Neural cell (in vitro differentiated cells): ENCODE measurements at regions not wholly inside any gene's neighbourhood (a gene's known extent, or its start where the extent isn't known, plus 50 kb on each side); places are given as distances from the start of the nearest gene placed in this dataset.
"Not testable (repeated sequence)": the region's sequence is repeated elsewhere in the genome, so short reads cannot be mapped to it uniquely, and the experiment has no call there.

Experiments
- H2AFZ ChIP-seq: fragments of 200-600, 300-800 bp; sonication (generic), shearing (Covaris generic); 2 replicates; pipeline ENCODE4 v1.6.0; 2014; ENCODE audit warnings: low read depth, mild to moderate bottlenecking, antibody characterized with exemption, low read length, moderate library complexity
- H3F3A ChIP-seq: fragments of 200-600 bp; shearing (Covaris generic); 2 replicates; pipeline ENCODE4 v1.6.1; 2016; ENCODE audit warnings: mild to moderate bottlenecking, moderate library complexity, mixed read lengths, antibody characterized with exemption, low read length; ENCODE audit not compliant: insufficient read depth, poor library complexity, severe bottlenecking
- H3K27ac ChIP-seq: fragments of 200-600, 300-800 bp; sonication (generic), shearing (Covaris generic); 2 replicates; pipeline ENCODE4 v1.5.1; 2014; ENCODE audit warnings: mild to moderate bottlenecking, low read length, moderate library complexity
- H3K27me3 ChIP-seq: fragments of 300-800, 200-600 bp; sonication (generic), shearing (Covaris generic); 2 replicates; pipeline ENCODE4 v1.6.0; 2014; ENCODE audit warnings: mild to moderate bottlenecking, low read depth, low read length, moderate library complexity; ENCODE audit not compliant: insufficient read depth
- H3K36me3 ChIP-seq: fragments of 300-800, 200-600 bp; sonication (generic), shearing (Covaris generic); 2 replicates; pipeline ENCODE4 v1.5.1; 2014; ENCODE audit warnings: mild to moderate bottlenecking, antibody characterized with exemption, low read length, moderate library complexity; ENCODE audit not compliant: insufficient read depth
- H3K4me2 ChIP-seq: fragments of 300-800, 200-600 bp; sonication (generic), shearing (Covaris generic); 2 replicates; pipeline ENCODE4 v1.6.0; 2014; ENCODE audit warnings: mild to moderate bottlenecking, low read length
- H3K4me3 ChIP-seq: fragments of 300-800, 200-600 bp; sonication (generic), shearing (Covaris generic); 2 replicates; pipeline ENCODE4 v1.5.1; 2014; ENCODE audit warnings: mild to moderate bottlenecking, low read length, moderate library complexity
- H3K79me2 ChIP-seq: fragments of 200-600 bp; shearing (Covaris generic); replicated peaks from 2 replicates; pipeline ENCODE4 v1.6.0; 2014; ENCODE audit warnings: mild to moderate bottlenecking, low read length, moderate library complexity; ENCODE audit not compliant: insufficient read depth
- H3K9ac ChIP-seq: fragments of 300-800, 200-600 bp; sonication (generic), shearing (Covaris generic); 2 replicates; pipeline ENCODE4 v1.6.1; 2016; ENCODE audit warnings: mild to moderate bottlenecking, low read length, mixed read lengths
- H3K9me2 ChIP-seq: fragments of 200-600 bp; shearing (Covaris generic); 2 replicates; pipeline ENCODE4 v1.6.1; 2016; ENCODE audit warnings: mild to moderate bottlenecking, low read length, mixed read lengths; ENCODE audit not compliant: insufficient read depth
- H3K9me3 ChIP-seq: fragments of 200-600, 300-800 bp; sonication (generic), shearing (Covaris generic); 2 replicates; pipeline ENCODE4 v1.6.1; 2016; ENCODE audit warnings: mild to moderate bottlenecking, mixed run types, low read length, moderate library complexity, mixed read lengths
- H4K20me1 ChIP-seq: fragments of 200-600 bp; shearing (Covaris generic); 2 replicates; pipeline ENCODE4 v1.6.1; 2016; ENCODE audit warnings: mild to moderate bottlenecking, mixed run types; ENCODE audit not compliant: insufficient read depth

DNA sequence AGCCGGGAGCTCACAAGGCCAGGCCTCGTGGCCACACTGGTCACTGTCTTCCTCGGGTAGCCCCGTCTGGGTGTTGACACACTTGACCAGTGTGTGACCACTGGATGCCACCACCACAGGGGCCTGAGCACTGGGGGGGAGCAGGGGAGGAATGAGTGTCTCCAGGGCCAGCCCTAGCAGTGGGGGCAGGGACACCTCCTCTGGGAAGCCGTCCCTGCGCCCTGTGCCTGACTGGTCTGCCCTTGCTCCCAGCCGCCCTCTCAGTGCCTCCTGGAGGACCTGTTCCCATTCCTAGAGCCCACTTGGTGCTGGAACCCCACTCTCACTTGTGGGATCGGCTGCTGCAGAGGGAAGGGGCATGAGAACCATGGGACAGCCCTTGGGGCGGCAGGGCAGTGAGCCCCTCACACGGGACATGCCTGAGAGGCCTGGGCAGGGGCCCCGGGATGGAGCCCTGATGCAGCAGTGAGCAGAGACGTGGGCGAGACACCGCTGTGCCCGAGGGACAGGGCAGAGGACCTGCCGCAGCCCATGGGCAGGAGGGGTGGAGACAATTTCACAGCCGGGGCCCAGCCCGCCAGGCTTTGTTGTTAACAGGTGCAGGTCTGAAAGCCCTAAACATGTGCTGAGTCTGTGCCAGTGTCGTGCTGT is 121.7 kb upstream of the AKAP13 start:
- H3K9me3 ChIP-seq, H3K27me3 ChIP-seq, H3K4me2 ChIP-seq, H3K4me3 ChIP-seq, H3F3A ChIP-seq, H3K9me2 ChIP-seq, H2AFZ ChIP-seq, H3K36me3 ChIP-seq, H3K9ac ChIP-seq, H3K79me2 ChIP-seq, H3K27ac ChIP-seq, H4K20me1 ChIP-seq: not testable (repeated sequence)

DNA sequence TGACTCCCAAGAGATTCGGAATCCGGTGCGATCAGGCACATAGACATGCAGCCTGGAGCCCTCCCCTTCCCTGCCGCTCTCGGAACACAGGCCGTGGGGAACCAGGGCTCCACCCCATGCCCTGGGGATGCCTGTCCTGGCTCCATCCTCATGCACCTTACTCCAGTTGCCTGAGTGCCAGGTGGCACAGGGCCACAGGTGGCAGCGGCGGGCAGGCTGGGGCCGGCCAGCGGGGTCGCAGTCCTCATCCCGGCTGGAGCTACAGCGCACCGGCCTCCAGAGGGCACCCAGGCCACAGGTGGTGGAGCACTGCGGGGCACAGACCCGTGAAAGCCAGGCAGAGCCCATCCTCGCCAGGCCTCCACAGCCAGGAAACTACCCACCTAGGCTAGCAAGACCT is 119.9 kb upstream of the AKAP13 start:
- H3K36me3 ChIP-seq, H3K4me2 ChIP-seq, H3F3A ChIP-seq, H3K9me3 ChIP-seq, H4K20me1 ChIP-seq, H3K4me3 ChIP-seq, H3K27me3 ChIP-seq, H3K27ac ChIP-seq, H2AFZ ChIP-seq, H3K9ac ChIP-seq, H3K79me2 ChIP-seq, H3K9me2 ChIP-seq: not testable (repeated sequence)

DNA sequence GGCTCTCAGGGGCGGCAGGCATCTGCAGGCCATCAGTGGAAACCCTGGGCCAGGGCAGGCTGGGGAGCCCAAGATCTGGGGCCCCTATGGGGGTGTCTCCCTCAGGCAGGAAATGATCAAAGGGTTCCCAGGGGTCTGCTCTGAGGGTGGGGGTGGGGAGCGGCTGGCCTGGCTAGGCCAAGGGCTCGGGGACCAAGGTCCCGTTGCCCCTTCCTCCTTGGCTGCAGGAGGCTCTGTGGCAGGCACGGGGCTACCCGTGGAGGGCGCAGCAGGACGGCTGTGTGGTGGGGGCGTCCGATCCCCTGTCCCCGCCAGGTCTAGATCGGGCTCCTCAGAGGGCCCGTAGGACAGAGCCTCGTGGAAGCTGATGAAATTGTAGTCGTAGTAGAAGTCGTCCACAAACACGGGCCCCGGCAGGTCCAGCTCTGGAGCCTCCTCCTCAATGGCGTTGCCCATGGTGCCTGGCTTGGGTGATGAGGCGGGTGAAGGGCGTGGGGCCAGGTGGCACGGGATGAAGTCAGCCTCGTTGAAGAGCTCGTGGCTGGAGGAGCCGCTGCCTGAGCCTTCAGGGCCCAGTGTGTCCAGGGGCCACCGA is 117.8 kb upstream of the AKAP13 start:
- not testable (repeated sequence) for H3K9ac ChIP-seq, H3K79me2 ChIP-seq, H3K27ac ChIP-seq, H3K9me3 ChIP-seq, H3K9me2 ChIP-seq, H4K20me1 ChIP-seq, H2AFZ ChIP-seq, H3K4me3 ChIP-seq, H3K27me3 ChIP-seq, H3F3A ChIP-seq, H3K36me3 ChIP-seq, H3K4me2 ChIP-seq

DNA sequence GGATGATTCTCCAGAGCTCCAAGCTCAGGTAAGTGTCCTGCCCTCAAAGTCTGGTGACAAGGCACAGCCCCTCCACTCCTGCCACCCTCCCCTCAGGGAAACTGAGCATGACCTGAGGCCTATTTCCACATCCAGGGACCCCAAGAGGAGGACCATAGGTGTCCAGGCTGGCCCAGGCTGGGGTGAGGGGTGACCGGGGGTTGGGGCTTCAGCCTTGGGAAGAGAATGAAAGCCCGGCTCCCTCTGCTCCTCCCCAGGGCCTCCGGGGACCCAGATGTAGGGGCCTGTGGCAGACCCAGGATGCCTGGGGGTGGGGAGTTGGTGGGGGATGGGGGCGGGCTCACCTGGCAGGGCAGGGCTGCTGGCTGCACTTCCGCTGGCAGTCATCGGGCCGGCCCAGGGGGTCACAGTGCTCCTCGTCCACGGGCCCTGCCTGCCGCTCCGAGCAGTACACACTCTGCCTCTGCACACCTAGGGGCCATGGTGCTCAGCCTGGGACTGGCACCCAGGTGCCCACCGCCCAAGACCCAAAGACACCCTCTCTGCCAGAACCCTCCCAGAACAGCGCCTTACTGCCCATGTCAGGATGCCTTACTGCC is 116.5 kb upstream of the AKAP13 start:
- not testable (repeated sequence) for H3K36me3 ChIP-seq, H3K79me2 ChIP-seq, H3K4me3 ChIP-seq, H2AFZ ChIP-seq, H3K27me3 ChIP-seq, H3K27ac ChIP-seq, H3K9me2 ChIP-seq, H3K9me3 ChIP-seq, H3F3A ChIP-seq, H3K9ac ChIP-seq, H4K20me1 ChIP-seq, H3K4me2 ChIP-seq

DNA sequence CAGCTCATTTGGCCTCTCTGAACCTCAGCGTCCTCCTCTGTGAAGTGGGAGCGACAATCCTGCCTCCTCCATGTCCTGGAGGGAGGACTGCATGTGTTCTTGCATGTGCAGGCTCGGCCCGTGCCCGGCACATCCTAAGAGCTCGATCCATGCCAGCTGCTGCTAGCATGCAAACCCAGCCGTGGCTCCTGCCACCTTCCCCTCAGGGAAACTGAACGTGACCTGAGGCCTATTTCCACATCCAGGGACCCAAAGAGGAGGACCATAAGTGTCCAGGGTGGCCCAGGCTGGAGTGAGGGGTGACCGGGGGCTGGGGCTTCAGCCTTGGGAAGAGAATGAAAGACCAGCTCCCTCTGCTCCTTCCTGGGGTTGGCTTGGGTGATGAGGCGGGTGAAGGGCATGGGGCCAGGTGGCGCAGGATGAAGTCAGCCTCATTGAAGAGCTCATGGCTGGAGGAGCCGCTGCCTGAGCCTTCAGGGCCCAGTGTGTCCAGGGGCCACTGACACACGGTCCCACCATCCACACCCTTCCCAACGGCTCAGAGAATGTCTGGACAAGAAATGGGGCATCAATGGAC is 115.7 kb upstream of the AKAP13 start:
- H3K9me3 ChIP-seq, H3K4me3 ChIP-seq, H3K27me3 ChIP-seq, H3K36me3 ChIP-seq, H3K27ac ChIP-seq, H4K20me1 ChIP-seq, H3K79me2 ChIP-seq, H3K4me2 ChIP-seq, H2AFZ ChIP-seq, H3K9me2 ChIP-seq, H3F3A ChIP-seq, H3K9ac ChIP-seq: not testable (repeated sequence)

DNA sequence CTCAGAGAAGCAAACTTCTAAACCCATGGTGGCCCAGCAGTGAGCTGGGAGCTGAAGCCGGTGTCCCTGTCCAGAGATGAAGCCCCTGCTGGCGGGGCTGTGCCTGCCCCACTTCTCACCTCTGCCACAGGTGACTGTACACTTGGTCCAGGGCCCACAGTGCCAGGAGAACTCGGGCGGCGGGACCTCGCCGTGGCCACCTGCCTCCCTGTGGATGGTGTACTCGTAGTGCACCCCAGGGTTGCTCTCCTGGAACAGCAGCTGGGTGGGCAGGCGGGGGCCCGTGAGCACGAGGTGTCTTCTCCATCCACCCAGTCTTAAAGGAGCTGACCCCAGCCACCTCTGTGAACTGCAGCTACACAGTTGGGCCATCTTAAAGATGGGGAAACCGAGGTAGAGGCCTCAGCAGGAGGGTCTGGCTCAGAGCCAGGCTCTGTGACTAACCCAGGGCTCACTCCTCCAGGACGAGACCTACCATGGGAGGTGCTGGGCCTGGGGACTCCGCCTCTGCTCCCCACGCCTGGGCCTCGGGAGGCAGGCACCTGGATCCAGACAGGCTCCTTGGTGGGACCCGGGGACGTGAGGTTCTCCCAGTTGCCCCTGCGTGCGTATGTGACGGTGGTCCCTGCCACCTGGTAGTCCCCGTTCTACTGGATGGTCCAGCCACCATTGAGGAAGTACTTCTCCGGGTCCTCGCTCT is 113.1 kb upstream of the AKAP13 start:
- not testable (repeated sequence) for H3F3A ChIP-seq, H2AFZ ChIP-seq, H3K36me3 ChIP-seq, H3K27ac ChIP-seq, H3K79me2 ChIP-seq, H3K4me2 ChIP-seq, H4K20me1 ChIP-seq, H3K9ac ChIP-seq, H3K9me2 ChIP-seq, H3K9me3 ChIP-seq, H3K4me3 ChIP-seq, H3K27me3 ChIP-seq
